IPS-NIHi7 (cell line): ENCODE measurements at regions not wholly inside any gene's neighbourhood (a gene's known extent, or its start where the extent isn't known, plus 50 kb on each side); places are given as distances from the start of the nearest gene placed in this dataset.
"Not testable (repeated sequence)": the region's sequence is repeated elsewhere in the genome, so short reads cannot be mapped to it uniquely, and the experiment has no call there.

Experiments used
- DNase-seq: peaks from one replicate; pipeline ENCODE4 v3.0.0; 2012; ENCODE audit warnings: mixed read lengths; ENCODE audit errors: extremely low spot score

- no peak for DNase-seq
These were observed 498.2 kb upstream of the BRINP3 start for GRCh38 chr1:190975827-190976226.

GRCh38 chr1:191002768-191003167, 525.1 kb upstream of the BRINP3 start:
- no peak for DNase-seq

- no peak for DNase-seq
These were observed 539.1 kb upstream of the BRINP3 start for GRCh38 chr1:191016765-191017164.

GRCh38 chr1:191022856-191023255, 545.2 kb upstream of the BRINP3 start:
- no peak for DNase-seq

- no peak for DNase-seq
These were observed 548.4 kb upstream of the BRINP3 start for GRCh38 chr1:191025896-191026642.

GRCh38 chr1:191026828-191027227, 549.2 kb upstream of the BRINP3 start:
- DNase-seq: no peak

GRCh38 chr1:191034132-191034531, 556.5 kb upstream of the BRINP3 start:
- DNase-seq: no peak

- no peak for DNase-seq
These were observed 565.4 kb upstream of the BRINP3 start for GRCh38 chr1:191043066-191043465.

- DNase-seq: no peak
These were observed 572.1 kb upstream of the BRINP3 start for GRCh38 chr1:191049781-191050180.

GRCh38 chr1:191052888-191053287, 575.2 kb upstream of the BRINP3 start:
- DNase-seq: no peak

GRCh38 chr1:191065346-191065745, 587.7 kb upstream of the BRINP3 start:
- no peak for DNase-seq

- DNase-seq: no peak
These were observed 588.1 kb upstream of the BRINP3 start for GRCh38 chr1:191065771-191066170.

- no peak for DNase-seq
These were observed 597.2 kb upstream of the BRINP3 start for GRCh38 chr1:191074881-191075280.

- DNase-seq: not testable (repeated sequence)
These were observed 605.4 kb upstream of the BRINP3 start for GRCh38 chr1:191083090-191083489.

- DNase-seq: no peak
These were observed 607.5 kb upstream of the BRINP3 start for GRCh38 chr1:191085121-191085520.

- no peak for DNase-seq
These were observed 609.2 kb upstream of the BRINP3 start for GRCh38 chr1:191086910-191087309.

GRCh38 chr1:191096405-191096804, 618.7 kb upstream of the BRINP3 start:
- DNase-seq: no peak

- DNase-seq: no peak
These were observed 622.0 kb upstream of the BRINP3 start for GRCh38 chr1:191099696-191100095.

GRCh38 chr1:191101960-191102359, 624.3 kb upstream of the BRINP3 start:
- DNase-seq: no peak

GRCh38 chr1:191125950-191126349, 648.3 kb upstream of the BRINP3 start:
- no peak for DNase-seq

GRCh38 chr1:191134796-191135195, 657.1 kb upstream of the BRINP3 start:
- no peak for DNase-seq

- DNase-seq: no peak
These were observed 662.4 kb upstream of the BRINP3 start for GRCh38 chr1:191140038-191140437.

GRCh38 chr1:191142748-191143147, 665.1 kb upstream of the BRINP3 start:
- DNase-seq: no peak

- DNase-seq: no peak
These were observed 668.2 kb upstream of the BRINP3 start for GRCh38 chr1:191145834-191146233.
